Lower lobe of right lung (tissue), 2 donors: ENCODE measurements at regions not wholly inside any gene's neighbourhood (a gene's known extent, or its start where the extent isn't known, plus 50 kb on each side); places are given as distances from the start of the nearest gene placed in this dataset.
A peak's percentile ranks its signal among the peaks of the same experiment; 100 is the strongest.

Source experiments
- ATAC-seq, 2 donors: fragments of 200-7000 bp; cut with Tn5 transposase; one replicate each; pipeline ENCODE4 v1.9.1; 2020 to 2022; ENCODE audit warnings: mild to moderate bottlenecking in 2 of 2, moderate library complexity in 2 of 2
- DNase-seq: peaks from one replicate; pipeline ENCODE4 v3.0.0-alpha.2; 2020
- H3K27ac ChIP-seq: fragments of 200-600 bp; one replicate; pipeline ENCODE4 v1.8.0; 2022
- H3K27me3 ChIP-seq: fragments of 200-600 bp; one replicate; pipeline ENCODE4 v1.8.0; 2022; ENCODE audit warnings: low read depth
- H3K36me3 ChIP-seq: fragments of 200-600 bp; one replicate; pipeline ENCODE4 v1.8.0; 2022; ENCODE audit warnings: mild to moderate bottlenecking
- H3K4me1 ChIP-seq: fragments of 200-600 bp; one replicate; pipeline ENCODE4 v1.8.0; 2022
- H3K4me3 ChIP-seq: fragments of 200-600 bp; one replicate; pipeline ENCODE4 v1.8.0; 2022; ENCODE audit warnings: mild to moderate bottlenecking
- H3K9me3 ChIP-seq: fragments of 200-600 bp; one replicate; pipeline ENCODE4 v1.8.0; 2022
- intact Hi-C: fragments of 100-400 bp; cut with DNase I; formaldehyde crosslinking; loops from one replicate; pipeline ENCODE4 v1.11.0; 2022
- TF ChIP-seq, protein P1 (sequence below): fragments of 200-600 bp; IDR thresholded peaks from one replicate; pipeline ENCODE4 v1.8.0; 2022; ENCODE audit warnings: antibody characterized with exemption, mild to moderate bottlenecking
- donor health status: DM: no; HTN: yes; CAD: no; lungs with severe emphysema.

DNA sequence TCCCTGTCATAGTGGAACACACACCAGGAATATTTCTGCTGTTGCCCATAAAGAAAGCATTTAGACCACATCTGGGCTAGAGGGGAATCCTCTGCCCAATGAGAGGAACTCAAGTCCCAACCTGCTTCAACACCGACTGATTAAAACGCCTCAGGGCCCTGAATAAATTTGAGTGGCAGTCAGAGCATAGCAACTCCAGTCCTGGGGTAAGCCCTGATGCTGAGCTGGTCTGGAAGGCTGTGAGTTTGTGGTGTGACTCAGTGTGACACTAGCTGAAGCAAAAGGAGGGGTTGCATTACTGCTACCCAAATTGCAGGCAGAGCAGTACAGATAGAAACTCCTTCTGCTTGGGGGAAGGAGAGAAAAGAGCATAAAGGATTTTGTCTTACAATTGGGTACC, 148.3 kb downstream of the PRDM9 start:
- Histone ChIP-seq H3K27ac (no peak overlapping the region), H3K36me3 (no peaks in the 10 kb centered on the region), H3K4me3 (no peak overlapping the region), H3K27me3 (no peaks in the 10 kb centered on the region), H3K4me1 (no peaks in the 10 kb centered on the region), H3K9me3 (no peaks in the 10 kb centered on the region)
- intact Hi-C loops, result no loop called here
- ATAC-seq, result no peak
- TF ChIP-seq, protein P1, sequence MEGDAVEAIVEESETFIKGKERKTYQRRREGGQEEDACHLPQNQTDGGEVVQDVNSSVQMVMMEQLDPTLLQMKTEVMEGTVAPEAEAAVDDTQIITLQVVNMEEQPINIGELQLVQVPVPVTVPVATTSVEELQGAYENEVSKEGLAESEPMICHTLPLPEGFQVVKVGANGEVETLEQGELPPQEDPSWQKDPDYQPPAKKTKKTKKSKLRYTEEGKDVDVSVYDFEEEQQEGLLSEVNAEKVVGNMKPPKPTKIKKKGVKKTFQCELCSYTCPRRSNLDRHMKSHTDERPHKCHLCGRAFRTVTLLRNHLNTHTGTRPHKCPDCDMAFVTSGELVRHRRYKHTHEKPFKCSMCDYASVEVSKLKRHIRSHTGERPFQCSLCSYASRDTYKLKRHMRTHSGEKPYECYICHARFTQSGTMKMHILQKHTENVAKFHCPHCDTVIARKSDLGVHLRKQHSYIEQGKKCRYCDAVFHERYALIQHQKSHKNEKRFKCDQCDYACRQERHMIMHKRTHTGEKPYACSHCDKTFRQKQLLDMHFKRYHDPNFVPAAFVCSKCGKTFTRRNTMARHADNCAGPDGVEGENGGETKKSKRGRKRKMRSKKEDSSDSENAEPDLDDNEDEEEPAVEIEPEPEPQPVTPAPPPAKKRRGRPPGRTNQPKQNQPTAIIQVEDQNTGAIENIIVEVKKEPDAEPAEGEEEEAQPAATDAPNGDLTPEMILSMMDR, result no peak
- no peak for DNase-seq

DNA sequence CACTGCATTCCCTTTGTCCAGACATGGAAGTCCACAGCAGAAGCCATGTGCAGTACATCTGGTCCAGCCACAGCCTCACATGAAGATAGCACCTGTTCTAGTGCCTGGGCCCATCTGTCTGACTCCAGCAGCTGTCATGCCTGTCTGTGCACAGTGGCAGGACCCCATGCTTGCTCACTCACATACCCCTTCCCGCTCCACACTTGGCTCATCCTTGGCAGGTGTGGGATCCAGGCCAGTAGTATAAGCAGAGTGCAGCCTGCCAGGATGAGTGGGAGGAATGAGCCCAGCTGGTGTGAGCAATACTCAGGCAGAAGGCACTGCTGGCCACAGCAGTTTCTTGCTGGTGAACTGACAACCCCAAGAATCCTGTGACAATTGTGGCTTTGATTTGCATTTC, 168.0 kb downstream of the PRDM9 start:
- intact Hi-C loops, result no loop called here
- Histone ChIP-seq H3K9me3 (no peaks in the 10 kb centered on the region), H3K27me3 (no peaks in the 10 kb centered on the region), H3K27ac (no peak overlapping the region), H3K4me1 (no peaks in the 10 kb centered on the region), H3K4me3 (no peak overlapping the region), H3K36me3 (no peaks in the 10 kb centered on the region)
- TF ChIP-seq, protein P1, result no peak
- DNase-seq (no peak), ATAC-seq (peak in 1 of 2 donors; percentile 46)

DNA sequence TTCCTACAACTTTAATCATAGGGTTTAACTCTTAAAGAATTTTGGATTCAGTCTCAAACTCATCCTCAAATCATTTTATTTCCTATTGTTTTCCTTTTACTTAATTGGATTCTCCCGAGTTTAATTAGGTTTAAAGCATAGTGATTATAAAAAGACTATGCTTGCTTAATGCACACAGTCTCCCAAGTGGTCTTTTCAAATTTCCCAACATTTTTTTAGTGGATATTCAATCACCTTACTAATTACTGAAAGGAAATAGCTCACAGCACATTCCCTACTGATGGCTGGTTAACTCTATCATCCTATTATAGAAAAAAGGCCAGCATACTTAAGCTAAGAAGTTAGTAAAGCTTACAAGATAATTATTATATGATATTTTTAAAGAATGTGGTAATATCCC, 170.6 kb downstream of the PRDM9 start:
- ATAC-seq, result no peak
- no peaks in the 10 kb centered on the region for H3K36me3 ChIP-seq
- TF ChIP-seq, protein P1, result no peak
- H3K4me3 ChIP-seq, result no peak overlapping the region
- H3K4me1 ChIP-seq, result no peaks in the 10 kb centered on the region
- H3K9me3 ChIP-seq, result no peaks in the 10 kb centered on the region
- intact Hi-C loops, result no loop called here
- H3K27me3 ChIP-seq, result no peaks in the 10 kb centered on the region
- H3K27ac ChIP-seq, result no peak overlapping the region
- no peak for DNase-seq

DNA sequence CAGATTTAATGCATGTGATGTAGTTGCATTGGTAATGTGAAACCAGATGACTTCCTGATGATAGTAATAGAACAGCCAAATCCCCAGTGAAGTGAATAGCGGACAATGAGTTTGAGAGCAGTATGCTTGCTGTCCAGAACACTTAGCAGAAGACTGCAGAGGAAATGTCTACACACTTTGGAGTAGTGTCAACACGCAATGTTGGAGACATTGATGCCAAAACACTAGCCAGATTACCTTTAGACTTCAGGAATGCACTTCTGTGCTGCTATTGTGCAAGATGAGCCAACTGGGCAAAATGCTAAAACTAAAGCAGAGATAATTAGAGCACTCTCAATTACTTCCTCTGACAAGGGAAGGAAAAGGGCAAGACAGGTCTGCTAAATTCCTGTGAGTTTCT, 176.7 kb downstream of the PRDM9 start:
- H3K4me1 ChIP-seq, result no peaks in the 10 kb centered on the region
- TF ChIP-seq, protein P1, result no peak
- ATAC-seq, result peak in 1 of 2 donors; percentile 27
- no peaks in the 10 kb centered on the region for H3K27me3 ChIP-seq
- no peak overlapping the region for H3K4me3 ChIP-seq
- H3K27ac ChIP-seq, result no peak overlapping the region
- intact Hi-C loops, result no loop called here
- H3K36me3 ChIP-seq, result no peaks in the 10 kb centered on the region
- no peaks in the 10 kb centered on the region for H3K9me3 ChIP-seq
- no peak for DNase-seq

DNA sequence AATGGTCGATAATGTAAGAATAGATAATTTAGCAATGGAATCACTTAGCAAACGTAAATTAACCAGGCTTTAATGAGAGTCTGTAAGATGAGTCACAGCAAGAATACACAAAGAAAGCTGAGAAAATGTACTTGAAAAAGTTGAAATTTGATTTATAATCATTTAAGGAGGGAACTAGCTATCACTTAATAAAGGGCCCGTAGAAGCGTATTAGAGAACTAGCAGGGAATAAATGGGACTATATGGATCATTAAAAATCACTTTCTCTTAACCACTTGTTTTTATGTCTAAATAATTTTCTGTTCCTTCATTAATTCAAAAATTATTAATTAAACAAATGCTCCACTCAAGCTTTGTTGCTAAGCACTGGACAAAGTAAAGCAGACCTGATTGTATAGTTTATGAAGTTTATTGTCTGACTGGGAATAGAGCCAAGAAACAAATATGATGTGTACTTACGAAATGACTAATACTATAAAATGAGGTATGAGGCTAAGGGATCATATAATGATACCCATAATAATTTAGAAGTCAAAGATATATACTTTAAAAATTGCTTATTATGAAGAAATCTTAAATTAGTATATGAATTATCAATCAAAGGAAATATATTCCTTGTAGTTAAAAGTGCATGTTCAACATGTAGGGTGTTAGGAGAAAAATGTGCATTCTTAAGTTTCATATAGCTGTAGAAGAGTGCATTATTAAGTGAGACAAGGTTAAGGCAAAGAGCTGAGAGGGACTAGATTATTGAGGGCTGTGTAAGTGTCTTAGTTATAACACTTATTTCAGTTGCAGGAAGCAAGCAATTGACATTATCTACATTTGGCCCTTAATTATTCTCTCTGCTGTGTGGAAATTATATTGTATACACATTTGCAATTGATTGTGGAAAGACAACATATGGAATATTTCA, 196.8 kb downstream of the PRDM9 start:
- Histone ChIP-seq H3K4me3 (no peak overlapping the region), H3K27ac (no peak overlapping the region), H3K4me1 (no peaks in the 10 kb centered on the region), H3K9me3 (no peaks in the 10 kb centered on the region), H3K27me3 (no peaks in the 10 kb centered on the region), H3K36me3 (no peaks in the 10 kb centered on the region)
- DNase-seq (no peak), ATAC-seq (no peak)
- TF ChIP-seq, protein P1, result no peak
- intact Hi-C loops, result no loop called here
